DMS 273 treated with DMSO at 0.1 percent for 48 hours (cell line): ENCODE measurements at regions not wholly inside any gene's neighbourhood (a gene's known extent, or its start where the extent isn't known, plus 50 kb on each side); places are given as distances from the start of the nearest gene placed in this dataset.

ENCODE experiments used
- DNase-seq: peaks from one replicate; lab custom pipeline; 2025; lab: John Stamatoyannopoulos, UW

GRCh38 chr12:86681060-86681459 lies 424.9 kb upstream of the MGAT4C start:
- no peak for DNase-seq

- DNase-seq = no peak
Measured at GRCh38 chr12:86675197-86675596, 419.0 kb upstream of the MGAT4C start.

GRCh38 chr12:86670986-86671385 lies 414.8 kb upstream of the MGAT4C start:
- DNase-seq = no peak

GRCh38 chr12:86669010-86669409 lies 412.8 kb upstream of the MGAT4C start:
- no peak for DNase-seq

- DNase-seq = no peak
Measured at GRCh38 chr12:86666316-86666715, 410.1 kb upstream of the MGAT4C start.

- no peak for DNase-seq
Measured at GRCh38 chr12:86663716-86664115, 407.5 kb upstream of the MGAT4C start.

- DNase-seq = no peak
Measured at GRCh38 chr12:86663173-86663572, 407.0 kb upstream of the MGAT4C start.

GRCh38 chr12:86662464-86662863 lies 406.3 kb upstream of the MGAT4C start:
- peak; percentile 22 for DNase-seq

- DNase-seq = no peak
Measured at GRCh38 chr12:86660488-86661147, 404.4 kb upstream of the MGAT4C start.

GRCh38 chr12:86659985-86660384 lies 403.8 kb upstream of the MGAT4C start:
- no peak for DNase-seq

- no peak for DNase-seq
Measured at GRCh38 chr12:86658303-86658702, 402.1 kb upstream of the MGAT4C start.

GRCh38 chr12:86647800-86648199 lies 391.6 kb upstream of the MGAT4C start:
- DNase-seq = no peak

GRCh38 chr12:86634456-86635410 lies 378.5 kb upstream of the MGAT4C start:
- no peak for DNase-seq

- no peak for DNase-seq
Measured at GRCh38 chr12:86627001-86627400, 370.8 kb upstream of the MGAT4C start.

GRCh38 chr12:86623267-86623666 lies 367.1 kb upstream of the MGAT4C start:
- DNase-seq = no peak

- no peak for DNase-seq
Measured at GRCh38 chr12:86621957-86622356, 365.8 kb upstream of the MGAT4C start.

GRCh38 chr12:86613311-86613710 lies 357.1 kb upstream of the MGAT4C start:
- DNase-seq = no peak

- DNase-seq = no peak
Measured at GRCh38 chr12:86608638-86609037, 352.4 kb upstream of the MGAT4C start.

- no peak for DNase-seq
Measured at GRCh38 chr12:86601550-86602308, 345.5 kb upstream of the MGAT4C start.

- no peak for DNase-seq
Measured at GRCh38 chr12:86600664-86601231, 344.6 kb upstream of the MGAT4C start.

GRCh38 chr12:86597431-86597830 lies 341.2 kb upstream of the MGAT4C start:
- DNase-seq = no peak

GRCh38 chr12:86590296-86590695 lies 334.1 kb upstream of the MGAT4C start:
- DNase-seq = no peak
